ENCODE measurements at regions not wholly inside any gene's neighbourhood (a gene's known extent, or its start where the extent isn't known, plus 50 kb on each side); places are given as distances from the start of the nearest gene placed in this dataset.

DNA sequence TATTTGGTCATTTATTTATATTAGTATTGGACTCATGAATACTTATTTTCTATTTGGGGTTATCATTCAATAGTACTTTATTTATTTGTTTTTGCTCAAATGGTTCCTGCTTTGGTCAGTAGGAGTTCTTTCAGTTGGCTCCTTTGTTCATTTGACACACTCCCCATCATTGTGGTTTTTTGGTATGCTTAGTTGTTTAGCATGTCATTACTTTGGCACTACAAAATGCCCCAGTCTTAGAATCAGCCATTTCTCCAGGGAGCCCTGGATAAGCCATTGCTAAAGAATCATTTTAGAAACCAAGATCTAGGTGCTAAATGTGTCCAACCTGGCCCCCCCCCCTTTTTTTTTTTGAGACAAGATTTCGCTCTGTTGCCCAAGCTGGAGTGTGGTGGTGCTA is 61.7 kb upstream of the MRPS6 start:
- TF ChIP-seq TAF1 (IDR thresholded peaks at IDR 0.05; ENCODE audit: low read depth) (no peak), YY1 (IDR thresholded peaks at IDR 0.05; ENCODE audit: low read depth) (no peak), FOXM1 (IDR thresholded peaks at IDR 0.05; ENCODE audit: borderline replicate concordance, low read depth) (no peak), EP300 (IDR thresholded peaks at IDR 0.05; ENCODE audit: borderline replicate concordance) (no peak), EGR1 (IDR thresholded peaks at IDR 0.05) (no peak), RAD21 (IDR thresholded peaks at IDR 0.05; ENCODE audit: low read depth) (no peak), CREB1 (IDR thresholded peaks at IDR 0.05; ENCODE audit: low read depth) (no peak), TCF12 (IDR thresholded peaks at IDR 0.05; ENCODE audit: low read depth) (no peak), ZBTB7A (IDR thresholded peaks at IDR 0.05; ENCODE audit: low read depth) (no peak), REST (IDR thresholded peaks at IDR 0.05; ENCODE audit: low read depth) (no peak), MAX (IDR thresholded peaks at IDR 0.05) (no peak), NFIC (IDR thresholded peaks at IDR 0.05) (no peak), TEAD4 (IDR thresholded peaks at IDR 0.05) (no peak)
